HS-27A (cell line): ENCODE measurements at regions not wholly inside any gene's neighbourhood (a gene's known extent, or its start where the extent isn't known, plus 50 kb on each side); places are given as distances from the start of the nearest gene placed in this dataset.
"Not testable (repeated sequence)": the region's sequence is repeated elsewhere in the genome, so short reads cannot be mapped to it uniquely, and the experiment has no call there.

Experiments used
- DNase-seq: peaks from one replicate; pipeline ENCODE4 v3.0.0-alpha.2; 2012; ENCODE audit warnings: low read depth, missing footprints

GRCh38 chr14:85878874-85879273, 348.9 kb downstream of the FLRT2 start:
- DNase-seq = no peak

GRCh38 chr14:85873006-85873405, 343.1 kb downstream of the FLRT2 start:
- no peak for DNase-seq

- DNase-seq = peak; percentile 7
These were observed 337.5 kb downstream of the FLRT2 start for GRCh38 chr14:85867450-85867849.

DNA sequence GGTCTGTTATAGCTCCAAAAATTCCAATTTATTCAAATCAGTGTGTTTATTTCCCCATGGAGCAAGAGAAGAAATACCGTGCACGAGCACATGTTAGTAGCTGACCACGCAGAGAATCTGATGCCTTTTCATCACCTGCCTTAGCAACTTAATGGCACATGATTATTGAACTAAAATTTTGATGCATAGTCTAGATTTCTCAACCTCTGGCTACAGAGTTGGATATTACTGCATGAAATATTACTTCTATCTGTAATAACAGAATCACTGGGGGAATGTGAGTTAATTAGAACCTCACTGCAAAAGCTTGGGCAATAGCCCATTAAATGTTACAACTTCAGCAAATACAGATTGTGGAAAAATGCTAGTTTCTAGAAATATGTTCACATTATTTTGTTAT, 335.8 kb downstream of the FLRT2 start:
- no peak for DNase-seq

DNA sequence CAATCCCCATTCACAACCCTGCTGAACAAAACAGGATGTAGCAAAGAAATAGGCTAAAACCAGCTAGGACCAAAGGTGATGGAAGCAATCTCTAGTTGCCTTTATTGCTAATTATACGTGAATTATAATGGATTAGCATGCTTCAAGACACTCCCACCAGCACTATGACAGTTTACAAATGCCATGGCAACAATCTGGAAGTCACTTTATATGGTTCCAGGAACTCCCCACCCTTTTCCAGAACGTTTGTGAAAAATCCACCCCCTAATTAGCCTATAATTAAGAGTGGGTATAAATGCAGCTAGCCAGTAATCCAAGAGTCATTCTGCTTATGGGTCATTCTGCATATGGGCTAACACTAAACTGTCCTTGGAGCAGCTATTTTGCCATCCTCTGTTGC, 328.7 kb downstream of the FLRT2 start:
- DNase-seq = no peak

GRCh38 chr14:85856430-85856829, 326.5 kb downstream of the FLRT2 start:
- DNase-seq = no peak

DNA sequence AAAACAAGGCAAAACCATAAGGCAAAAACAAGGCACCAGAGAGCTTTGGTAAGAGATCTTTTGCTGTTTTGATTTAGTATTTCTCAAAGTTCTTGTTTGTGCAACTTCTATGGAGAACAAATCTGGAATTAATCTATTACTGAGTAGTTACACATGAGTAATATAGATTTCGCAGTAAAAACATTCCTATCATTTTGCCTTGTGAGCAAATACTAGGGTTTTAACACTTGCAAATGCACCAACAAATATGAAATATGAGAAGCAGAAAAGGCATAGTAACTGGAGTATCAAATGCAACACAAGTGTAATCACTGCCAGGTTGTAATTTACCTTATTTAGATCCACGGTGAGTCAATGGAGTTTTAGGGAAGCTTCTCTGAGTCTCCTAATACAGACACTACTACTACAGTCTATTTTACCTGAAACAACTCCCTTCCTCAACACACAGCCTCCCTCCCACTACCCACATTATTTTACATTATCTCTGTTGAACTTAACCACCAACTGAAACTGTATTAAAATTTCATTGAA, 324.1 kb downstream of the FLRT2 start:
- DNase-seq = no peak

DNA sequence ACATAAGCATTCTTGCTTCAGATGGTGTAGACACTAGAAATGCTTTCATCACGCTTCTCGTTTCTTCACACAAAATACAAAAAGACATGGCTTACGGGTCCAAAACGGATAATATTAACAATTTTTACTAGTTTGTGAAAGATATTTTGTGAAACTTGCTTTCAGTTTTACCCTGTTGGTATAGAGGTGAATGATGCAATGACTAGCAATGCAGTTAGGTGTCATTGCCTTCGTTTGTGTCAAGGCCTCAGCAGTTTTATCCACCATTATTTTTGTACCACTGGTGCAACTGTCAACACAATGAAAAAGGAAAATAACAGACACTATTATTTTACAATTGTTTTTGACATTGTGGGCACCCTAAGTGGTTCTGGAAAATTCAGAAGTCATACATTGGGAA, 323.0 kb downstream of the FLRT2 start:
- DNase-seq = no peak

- peak; percentile 1 for DNase-seq
These were observed 322.2 kb downstream of the FLRT2 start for GRCh38 chr14:85852123-85852522.

DNA sequence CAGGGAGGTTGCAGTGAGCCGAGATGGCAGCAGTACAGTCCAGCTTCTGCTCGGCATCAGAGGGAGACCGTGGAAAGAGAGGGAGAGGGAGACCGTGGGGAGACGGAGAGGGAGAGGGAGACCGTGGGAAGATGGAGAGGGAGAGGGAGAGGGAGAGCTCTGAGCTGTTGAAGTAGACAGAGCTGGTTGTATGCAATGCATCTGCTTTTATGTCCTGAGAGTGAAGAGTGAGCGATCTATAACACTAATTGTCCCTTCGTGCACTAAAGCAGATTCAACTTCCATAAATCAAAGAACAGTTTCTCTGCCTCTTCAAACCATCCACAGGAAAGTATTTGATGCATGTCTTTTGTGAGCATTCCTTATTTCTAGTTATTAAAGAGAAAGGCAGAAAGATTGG, 300.6 kb downstream of the FLRT2 start:
- not testable (repeated sequence) for DNase-seq

- not testable (repeated sequence) for DNase-seq
These were observed 299.7 kb downstream of the FLRT2 start for GRCh38 chr14:85829601-85830000.

- no peak for DNase-seq
These were observed 294.6 kb downstream of the FLRT2 start for GRCh38 chr14:85824526-85824925.

GRCh38 chr14:85822236-85822635, 292.3 kb downstream of the FLRT2 start:
- no peak for DNase-seq

DNA sequence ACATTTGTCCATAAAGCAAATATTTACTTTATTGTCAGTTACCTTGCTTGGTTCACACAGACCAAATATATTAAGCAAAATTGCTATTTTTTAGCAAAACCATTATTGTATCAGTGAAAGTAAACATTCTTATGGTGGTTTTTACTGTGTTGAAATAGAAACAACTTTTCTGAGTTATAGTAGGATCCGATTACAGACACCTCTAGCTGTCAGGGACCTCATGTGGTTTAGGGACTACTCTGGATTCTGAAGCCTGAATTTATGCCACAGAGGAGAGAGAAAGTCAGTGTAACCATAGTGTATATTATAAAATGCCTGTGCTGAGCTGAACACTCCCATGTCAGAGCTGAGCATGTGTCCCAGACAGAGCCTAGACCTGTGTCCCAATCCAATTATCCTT, 287.5 kb downstream of the FLRT2 start:
- DNase-seq = no peak

DNA sequence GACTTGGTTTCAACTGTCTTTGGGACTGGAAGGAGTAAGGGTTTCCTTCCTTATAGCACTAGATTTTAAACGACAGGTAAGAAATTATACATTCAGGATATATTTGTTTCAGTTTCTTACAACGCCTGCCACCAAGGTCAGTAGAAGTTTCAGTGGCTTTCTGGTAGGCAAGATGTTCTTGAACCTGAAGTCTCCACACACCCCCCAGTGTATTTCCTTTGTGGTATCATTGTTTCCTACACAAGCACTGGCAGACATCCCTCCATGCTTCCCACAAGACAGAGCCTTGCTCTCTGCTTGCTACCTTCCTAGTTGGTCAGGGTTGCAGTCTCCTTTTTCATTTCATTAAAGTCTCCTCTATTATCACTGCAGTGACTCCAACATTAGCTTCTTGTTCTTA, 283.1 kb downstream of the FLRT2 start:
- no peak for DNase-seq

- DNase-seq = no peak
These were observed 281.4 kb downstream of the FLRT2 start for GRCh38 chr14:85811340-85811739.

DNA sequence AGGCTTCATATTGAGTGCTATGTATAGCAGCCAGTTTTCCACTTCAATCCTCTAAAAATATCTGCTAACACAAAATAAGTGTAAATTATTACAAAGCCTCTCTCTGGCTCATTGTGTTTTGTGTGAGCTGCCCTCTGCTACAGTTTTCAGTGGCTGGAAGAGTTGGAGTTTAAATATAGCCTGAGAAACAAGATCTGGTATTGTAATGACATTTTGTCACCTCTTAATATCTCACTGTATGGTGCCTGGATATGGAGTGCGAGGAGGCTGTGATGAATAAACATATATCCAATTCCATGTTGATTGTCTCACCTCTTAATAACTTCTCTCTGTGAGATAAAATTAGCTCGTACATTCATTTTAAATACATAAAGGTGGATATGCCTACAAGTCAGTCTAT, 269.7 kb downstream of the FLRT2 start:
- no peak for DNase-seq

DNA sequence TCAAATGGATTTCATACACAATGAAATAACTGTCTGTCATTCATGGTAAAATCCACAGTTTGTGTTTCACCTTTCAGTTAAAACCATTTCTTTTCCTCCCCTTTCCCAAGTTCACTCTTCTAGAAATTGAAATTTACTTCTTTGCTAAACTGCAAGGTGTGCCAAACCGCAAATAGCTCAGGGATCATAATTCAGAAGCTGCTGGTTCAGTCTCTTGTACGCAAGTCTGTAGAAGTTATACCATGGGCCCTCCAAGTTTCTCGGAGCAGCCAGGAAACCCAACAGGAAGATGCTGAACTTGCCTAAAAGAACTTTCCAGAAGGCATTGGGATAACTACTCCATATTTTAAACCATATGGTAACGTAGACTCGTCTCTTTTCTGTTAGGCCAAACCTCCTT, 268.9 kb downstream of the FLRT2 start:
- DNase-seq = no peak

DNA sequence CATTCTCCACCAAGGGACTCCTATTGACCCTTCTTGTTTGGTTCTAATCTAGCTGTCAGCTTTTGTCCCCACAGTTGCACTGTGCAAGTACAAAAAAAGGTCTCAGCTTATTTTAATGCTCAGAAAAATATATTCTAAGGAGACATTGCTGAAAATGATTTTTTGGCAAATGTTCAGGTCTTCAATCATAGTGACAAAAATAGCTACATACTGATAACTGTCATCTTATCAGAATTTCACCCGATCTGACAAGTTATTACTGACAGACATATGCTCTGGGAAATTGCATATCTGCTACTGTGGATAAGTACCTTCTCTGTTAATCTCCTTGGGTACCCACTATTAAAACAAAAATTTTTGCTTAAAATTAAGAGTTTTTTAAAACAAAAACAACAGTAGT, 263.6 kb downstream of the FLRT2 start:
- DNase-seq = no peak

GRCh38 chr14:85789506-85789905, 259.6 kb downstream of the FLRT2 start:
- no peak for DNase-seq

- DNase-seq = no peak
These were observed 258.7 kb downstream of the FLRT2 start for GRCh38 chr14:85788470-85789233.

DNA sequence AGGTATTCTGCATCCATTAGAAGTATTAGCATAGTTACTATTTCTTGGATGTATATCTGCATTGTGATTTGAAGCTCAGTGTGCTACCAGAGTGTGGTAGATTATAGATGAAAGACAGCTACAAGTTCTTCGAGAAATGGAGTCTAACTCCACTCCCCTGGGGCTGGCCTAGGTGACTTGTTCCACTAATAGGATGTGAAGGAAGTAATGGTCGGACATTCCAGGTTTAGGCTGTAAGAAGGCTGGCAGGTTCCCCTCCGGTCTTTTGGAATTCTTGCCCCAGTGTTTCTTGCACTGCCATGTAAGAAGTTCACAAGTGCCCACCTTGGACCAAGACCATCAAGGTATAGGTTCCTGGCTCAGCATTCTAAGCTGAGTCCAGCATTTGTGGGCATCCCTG, 236.4 kb downstream of the FLRT2 start:
- no peak for DNase-seq

DNA sequence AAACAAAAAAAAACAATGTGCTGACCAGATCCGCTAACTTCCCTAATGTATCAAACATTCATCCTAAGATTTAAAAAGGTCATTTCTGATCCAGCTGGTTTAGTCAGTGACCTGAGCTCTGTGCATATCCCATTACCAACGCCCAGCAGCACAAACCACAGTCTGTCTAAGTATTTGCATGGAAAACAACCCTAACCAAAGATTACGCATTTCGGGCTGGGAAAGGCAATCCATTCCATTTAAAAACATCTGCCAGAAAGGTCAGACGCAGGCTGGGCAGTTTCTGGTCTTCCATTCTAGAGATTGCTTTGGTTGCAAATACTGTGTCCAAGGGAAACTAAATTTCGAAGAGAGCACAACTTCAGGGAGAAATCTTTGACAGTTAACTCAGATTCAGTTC, 234.9 kb downstream of the FLRT2 start:
- DNase-seq = no peak

- DNase-seq = no peak
These were observed 232.6 kb downstream of the FLRT2 start for GRCh38 chr14:85762526-85762925.
